Upper lobe of left lung (tissue), 4 donors: ENCODE measurements at regions not wholly inside any gene's neighbourhood (a gene's known extent, or its start where the extent isn't known, plus 50 kb on each side); places are given as distances from the start of the nearest gene placed in this dataset.

Experiments
- CTCF ChIP-seq, 6 experiments: fragments of 450-650 bp in 4 of 6; fragments of 200-600 bp in 2 of 6; sonication (generic) in 2 of 6; IDR thresholded peaks; one replicate each; pipeline ENCODE4 v1.5.1; 2016 to 2019; ENCODE audit warnings: antibody characterized with exemption in 6 of 6
- EP300 ChIP-seq, 4 donors: sonication (generic); formaldehyde crosslinking; IDR thresholded peaks; one replicate each; pipeline ENCODE4 v1.5.1; 2017; ENCODE audit warnings: antibody characterized with exemption in 4 of 4, control low read depth in 2 of 4
- POLR2A ChIP-seq, 4 donors: fragments of 450-650 bp; IDR thresholded peaks; one replicate each; pipeline ENCODE4 v1.5.1; 2016 to 2017; ENCODE audit warnings: antibody characterized with exemption in 4 of 4, mild to moderate bottlenecking in 2 of 4

GRCh38 chr1:4090976-4091660 lies 191.0 kb upstream of the C1orf174 start:
- TF ChIP-seq EP300 (IDR thresholded peaks at IDR 0.05) (no peak), CTCF (IDR thresholded peaks at IDR 0.05) (no peak), POLR2A (IDR thresholded peaks at IDR 0.05) (no peak)
